Gastroesophageal sphincter (tissue), 3 donors: ENCODE measurements at regions not wholly inside any gene's neighbourhood (a gene's known extent, or its start where the extent isn't known, plus 50 kb on each side); places are given as distances from the start of the nearest gene placed in this dataset.

ENCODE experiments used
- POLR2A ChIP-seq, 2 donors: fragments of 450-650 bp; IDR thresholded peaks; one replicate each; pipeline ENCODE4 v1.6.1; 2017; ENCODE audit warnings: antibody characterized with exemption in 2 of 2, mild to moderate bottlenecking in 2 of 2, moderate library complexity in 1 of 2
- POLR2AphosphoS5 ChIP-seq: sonication (generic); formaldehyde crosslinking; IDR thresholded peaks from one replicate; pipeline ENCODE4 v1.6.1; 2017; ENCODE audit warnings: antibody characterized with exemption
- TF ChIP-seq, protein P1 (sequence below), 4 experiments: fragments of 200-600 bp in 2 of 4; fragments of 450-650 bp in 2 of 4; sonication (generic) in 1 of 4; IDR thresholded peaks; one replicate each; pipeline ENCODE4 v1.5.1; 2017 to 2019; ENCODE audit warnings: antibody characterized with exemption in 4 of 4, mild to moderate bottlenecking in 2 of 4, moderate library complexity in 2 of 4

DNA sequence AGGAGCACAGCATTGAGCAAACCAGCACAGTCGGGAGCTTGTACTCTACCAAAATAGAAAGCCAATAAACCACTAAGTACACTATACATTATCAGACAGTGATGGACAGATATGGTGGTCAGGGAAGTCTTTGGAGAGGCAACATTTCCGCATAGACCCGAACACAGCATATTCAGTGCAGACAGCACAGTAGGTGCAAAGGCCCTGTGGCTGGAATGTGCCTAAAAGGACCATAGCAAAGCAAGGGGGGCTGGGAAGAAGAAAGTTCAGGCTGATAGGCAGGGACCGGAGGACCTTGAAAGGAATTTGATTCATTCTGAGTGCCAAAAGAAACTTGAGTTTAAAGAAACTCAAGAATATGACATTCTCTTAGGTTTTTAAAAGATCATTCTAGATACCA lies 92.0 kb upstream of the GALNT2 start:
- no peak for TF ChIP-seq POLR2A (IDR thresholded peaks at IDR 0.05)
- TF ChIP-seq, protein P1, sequence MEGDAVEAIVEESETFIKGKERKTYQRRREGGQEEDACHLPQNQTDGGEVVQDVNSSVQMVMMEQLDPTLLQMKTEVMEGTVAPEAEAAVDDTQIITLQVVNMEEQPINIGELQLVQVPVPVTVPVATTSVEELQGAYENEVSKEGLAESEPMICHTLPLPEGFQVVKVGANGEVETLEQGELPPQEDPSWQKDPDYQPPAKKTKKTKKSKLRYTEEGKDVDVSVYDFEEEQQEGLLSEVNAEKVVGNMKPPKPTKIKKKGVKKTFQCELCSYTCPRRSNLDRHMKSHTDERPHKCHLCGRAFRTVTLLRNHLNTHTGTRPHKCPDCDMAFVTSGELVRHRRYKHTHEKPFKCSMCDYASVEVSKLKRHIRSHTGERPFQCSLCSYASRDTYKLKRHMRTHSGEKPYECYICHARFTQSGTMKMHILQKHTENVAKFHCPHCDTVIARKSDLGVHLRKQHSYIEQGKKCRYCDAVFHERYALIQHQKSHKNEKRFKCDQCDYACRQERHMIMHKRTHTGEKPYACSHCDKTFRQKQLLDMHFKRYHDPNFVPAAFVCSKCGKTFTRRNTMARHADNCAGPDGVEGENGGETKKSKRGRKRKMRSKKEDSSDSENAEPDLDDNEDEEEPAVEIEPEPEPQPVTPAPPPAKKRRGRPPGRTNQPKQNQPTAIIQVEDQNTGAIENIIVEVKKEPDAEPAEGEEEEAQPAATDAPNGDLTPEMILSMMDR (IDR thresholded peaks at IDR 0.05): no peak
- TF ChIP-seq POLR2AphosphoS5: no peak
